Karpas-422 (cell line): ENCODE measurements at regions not wholly inside any gene's neighbourhood (a gene's known extent, or its start where the extent isn't known, plus 50 kb on each side); places are given as distances from the start of the nearest gene placed in this dataset.

Source experiments
- DNase-seq: peaks from one replicate; pipeline ENCODE4 v3.0.0-alpha.2; 2015
- H2AFZ ChIP-seq: fragments of 200-600 bp; sonication (generic); 2 replicates; pipeline ENCODE4 v1.6.1; 2014; ENCODE audit warnings: antibody characterized with exemption, low read length, mixed read lengths
- H3K27ac ChIP-seq: fragments of 200-600 bp; sonication (generic); 2 replicates; pipeline ENCODE4 v1.5.1; 2014; ENCODE audit warnings: mild to moderate bottlenecking, low read length, moderate library complexity
- H3K27me3 ChIP-seq: fragments of 200-600 bp; sonication (generic); 2 replicates; pipeline ENCODE4 v1.6.1; 2014; ENCODE audit warnings: low read length, mixed read lengths
- H3K36me3 ChIP-seq: fragments of 200-600 bp; sonication (generic); 2 replicates; pipeline ENCODE4 v1.6.1; 2014; ENCODE audit warnings: low read length, mixed read lengths; ENCODE audit not compliant: insufficient read depth
- H3K4me1 ChIP-seq: fragments of 200-600 bp; sonication (generic); 2 replicates; pipeline ENCODE4 v1.6.1; 2014; ENCODE audit warnings: mild to moderate bottlenecking, low read length, mixed read lengths
- H3K4me2 ChIP-seq: fragments of 200-600 bp; sonication (generic); 2 replicates; pipeline ENCODE4 v1.6.1; 2014; ENCODE audit warnings: low read length, low read depth, mild to moderate bottlenecking; ENCODE audit not compliant: poor library complexity, severe bottlenecking
- H3K4me3 ChIP-seq: fragments of 200-600 bp; sonication (generic); 2 replicates; pipeline ENCODE4 v1.5.1; 2014; ENCODE audit warnings: mild to moderate bottlenecking, antibody characterized with exemption, low read length, mixed read lengths
- H3K79me2 ChIP-seq: fragments of 200-600 bp; sonication (generic); 2 replicates; pipeline ENCODE4 v1.6.1; 2014; ENCODE audit warnings: mild to moderate bottlenecking, low read length, mixed read lengths
- H3K9ac ChIP-seq: fragments of 200-600 bp; sonication (generic); 2 replicates; pipeline ENCODE4 v1.6.0; 2014; ENCODE audit warnings: low read length
- H3K9me2 ChIP-seq: fragments of 200-600 bp; sonication (generic), shearing (Covaris generic); replicated peaks from 2 replicates; pipeline ENCODE4 v1.6.0; 2014; ENCODE audit warnings: mild to moderate bottlenecking, low read length, moderate library complexity; ENCODE audit not compliant: insufficient read depth
- H3K9me3 ChIP-seq: fragments of 300-700, 200-600 bp; sonication (generic); 2 replicates; pipeline ENCODE4 v1.6.1; 2014; ENCODE audit warnings: low read length, mixed read lengths
- H4K20me1 ChIP-seq: fragments of 200-600 bp; sonication (generic); 2 replicates; pipeline ENCODE4 v1.6.1; 2014; ENCODE audit warnings: mild to moderate bottlenecking, antibody characterized with exemption, low read length, low read depth; ENCODE audit not compliant: insufficient read depth

DNA sequence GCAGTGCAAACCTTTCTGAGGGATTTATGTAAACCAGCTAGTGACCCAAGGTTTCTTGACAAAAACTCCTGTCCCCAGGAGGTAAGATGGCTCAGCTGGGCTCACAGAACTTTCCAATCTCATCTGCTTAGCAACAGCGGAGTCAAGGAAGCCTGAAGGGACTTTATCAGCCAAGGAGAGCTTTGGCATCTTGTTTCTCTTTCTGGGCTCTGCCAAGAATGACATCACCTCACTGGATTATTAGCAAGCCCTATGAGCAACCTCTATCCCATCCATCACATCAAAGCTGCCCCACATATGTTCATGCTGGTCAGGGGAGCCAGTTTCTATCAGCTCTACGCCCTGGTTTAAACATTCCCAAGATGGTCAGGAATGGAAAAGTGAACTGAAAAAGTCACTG lies 461.3 kb downstream of the ENC1 start:
- Histone ChIP-seq H3K9ac (no peak overlapping the region), H3K79me2 (no peaks in the 10 kb centered on the region), H3K4me1 (no peaks in the 10 kb centered on the region), H2AFZ (no peak overlapping the region), H3K4me2 (no peak overlapping the region), H3K27ac (no peak overlapping the region), H3K9me3 (no peaks in the 10 kb centered on the region), H3K9me2 (no peaks in the 10 kb centered on the region), H4K20me1 (no peaks in the 10 kb centered on the region), H3K4me3 (no peak overlapping the region), H3K36me3 (no peaks in the 10 kb centered on the region), H3K27me3 (no peaks in the 10 kb centered on the region)
- no peak for DNase-seq

DNA sequence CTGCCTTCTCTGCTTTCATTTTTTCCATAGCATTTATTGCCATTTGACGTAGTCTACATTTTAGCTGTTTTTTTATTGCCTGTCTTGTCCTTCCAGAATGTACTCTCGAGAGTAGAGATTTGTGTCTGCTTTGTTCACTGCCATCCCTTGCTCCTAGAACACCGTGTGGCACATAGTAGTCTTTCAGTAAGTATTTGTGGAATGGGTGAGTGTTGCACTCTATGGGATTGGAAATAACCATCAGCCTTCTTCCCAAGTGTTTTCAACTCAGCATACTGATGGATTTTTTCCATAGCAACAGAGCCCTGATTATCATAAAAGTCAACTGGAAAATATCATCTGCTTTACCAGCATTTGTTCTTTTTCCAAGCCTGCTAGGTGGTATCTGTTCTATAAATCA lies 462.6 kb downstream of the ENC1 start:
- Histone ChIP-seq H3K9ac (no peak overlapping the region), H3K36me3 (no peaks in the 10 kb centered on the region), H3K4me3 (no peak overlapping the region), H4K20me1 (no peaks in the 10 kb centered on the region), H3K79me2 (no peaks in the 10 kb centered on the region), H2AFZ (no peak overlapping the region), H3K4me1 (no peaks in the 10 kb centered on the region), H3K27ac (no peak overlapping the region), H3K4me2 (no peak overlapping the region), H3K27me3 (no peaks in the 10 kb centered on the region), H3K9me2 (no peaks in the 10 kb centered on the region), H3K9me3 (no peaks in the 10 kb centered on the region)
- no peak for DNase-seq

DNA sequence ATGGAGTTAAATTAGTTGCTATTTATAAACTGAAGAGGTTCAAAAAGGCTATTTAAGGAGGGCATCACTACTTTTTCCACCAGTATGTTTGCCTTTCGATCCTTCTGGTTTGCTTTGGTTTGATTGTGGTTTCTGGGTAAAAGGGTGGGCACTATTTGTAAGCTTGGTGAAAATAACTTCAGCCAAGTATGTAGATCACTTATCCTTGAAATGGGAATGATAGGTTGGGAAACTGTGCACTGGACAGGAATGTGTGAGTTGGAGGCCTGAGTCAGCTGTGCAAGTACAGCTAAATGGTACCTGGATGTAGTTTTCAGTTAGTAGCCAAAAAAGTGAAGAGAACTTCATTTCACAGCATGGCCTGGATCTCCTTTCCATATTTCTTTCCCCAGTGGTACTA lies 466.2 kb downstream of the ENC1 start:
- Histone ChIP-seq H3K4me2 (no peak overlapping the region), H4K20me1 (no peaks in the 10 kb centered on the region), H3K4me3 (no peak overlapping the region), H2AFZ (no peak overlapping the region), H3K27me3 (no peaks in the 10 kb centered on the region), H3K9ac (no peak overlapping the region), H3K79me2 (no peaks in the 10 kb centered on the region), H3K9me2 (no peaks in the 10 kb centered on the region), H3K9me3 (no peaks in the 10 kb centered on the region), H3K27ac (no peak overlapping the region), H3K36me3 (no peaks in the 10 kb centered on the region), H3K4me1 (no peaks in the 10 kb centered on the region)
- DNase-seq, result no peak

GRCh38 chr5:74173665-74174064 lies 466.9 kb downstream of the ENC1 start:
- DNase-seq, result no peak
- Histone ChIP-seq H3K36me3 (no peaks in the 10 kb centered on the region), H3K9me2 (no peaks in the 10 kb centered on the region), H3K27me3 (no peaks in the 10 kb centered on the region), H3K79me2 (no peaks in the 10 kb centered on the region), H3K9ac (no peak overlapping the region), H3K4me2 (no peak overlapping the region), H4K20me1 (no peaks in the 10 kb centered on the region), H2AFZ (no peak overlapping the region), H3K4me1 (no peaks in the 10 kb centered on the region), H3K4me3 (no peak overlapping the region), H3K9me3 (no peaks in the 10 kb centered on the region), H3K27ac (no peak overlapping the region)

- Histone ChIP-seq H3K9me2 (no peaks in the 10 kb centered on the region), H3K4me1 (no peaks in the 10 kb centered on the region), H3K9me3 (no peaks in the 10 kb centered on the region), H3K9ac (no peak overlapping the region), H4K20me1 (no peaks in the 10 kb centered on the region), H3K27me3 (no peaks in the 10 kb centered on the region), H3K4me3 (no peak overlapping the region), H3K4me2 (no peak overlapping the region), H2AFZ (no peak overlapping the region), H3K79me2 (no peaks in the 10 kb centered on the region), H3K27ac (no peak overlapping the region), H3K36me3 (no peaks in the 10 kb centered on the region)
- no peak for DNase-seq
These were observed 467.3 kb downstream of the ENC1 start for GRCh38 chr5:74173241-74173640.

DNA sequence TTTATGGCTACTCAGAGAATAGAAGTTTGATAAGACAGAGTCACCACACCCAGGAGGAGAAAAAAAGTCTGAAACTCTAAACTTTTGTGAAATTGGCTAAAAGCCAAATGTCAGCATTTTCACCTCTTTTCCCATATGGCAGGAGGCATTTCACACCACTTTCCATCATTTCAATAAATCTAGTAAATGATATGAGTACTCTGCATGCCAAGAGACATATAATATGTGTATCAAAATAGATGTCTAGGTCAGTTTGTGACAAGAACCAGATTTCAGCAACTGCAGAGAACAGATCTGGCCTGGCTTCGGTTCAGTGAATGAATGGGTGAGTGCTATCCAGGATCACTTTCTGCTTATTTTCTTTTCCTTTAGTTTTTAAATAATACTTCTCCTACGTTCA lies 470.8 kb downstream of the ENC1 start:
- no peaks in the 10 kb centered on the region for H3K79me2 ChIP-seq
- H3K27ac ChIP-seq, result no peak overlapping the region
- no peaks in the 10 kb centered on the region for H3K27me3 ChIP-seq
- no peak overlapping the region for H3K9ac ChIP-seq
- no peaks in the 10 kb centered on the region for H4K20me1 ChIP-seq
- H3K4me3 ChIP-seq, result no peak overlapping the region
- no peak overlapping the region for H3K4me2 ChIP-seq
- no peaks in the 10 kb centered on the region for H3K9me3 ChIP-seq
- H2AFZ ChIP-seq, result no peak overlapping the region
- H3K36me3 ChIP-seq, result no peaks in the 10 kb centered on the region
- no peak for DNase-seq
- H3K9me2 ChIP-seq, result no peaks in the 10 kb centered on the region
- no peaks in the 10 kb centered on the region for H3K4me1 ChIP-seq

- peaks cover 3% of the 10 kb centered on the region; the same call in 1 of the 2 replicates for H3K27me3 ChIP-seq
- no peak overlapping the region for H3K9ac ChIP-seq
- no peaks in the 10 kb centered on the region for H3K79me2 ChIP-seq
- no peak overlapping the region for H2AFZ ChIP-seq
- no peak overlapping the region for H3K27ac ChIP-seq
- DNase-seq, result no peak
- no peaks in the 10 kb centered on the region for H3K9me3 ChIP-seq
- H3K4me2 ChIP-seq, result no peak overlapping the region
- H3K9me2 ChIP-seq, result no peaks in the 10 kb centered on the region
- no peaks in the 10 kb centered on the region for H4K20me1 ChIP-seq
- no peaks in the 10 kb centered on the region for H3K4me1 ChIP-seq
- H3K4me3 ChIP-seq, result no peak overlapping the region
- no peaks in the 10 kb centered on the region for H3K36me3 ChIP-seq
These were observed 472.6 kb downstream of the ENC1 start for GRCh38 chr5:74167930-74168315.

- H3K9me2 ChIP-seq, result no peaks in the 10 kb centered on the region
- no peaks in the 10 kb centered on the region for H3K4me1 ChIP-seq
- H3K79me2 ChIP-seq, result no peaks in the 10 kb centered on the region
- H3K4me3 ChIP-seq, result no peak overlapping the region
- H3K4me2 ChIP-seq, result no peak overlapping the region
- peaks cover 3% of the 10 kb centered on the region; the same call in 1 of the 2 replicates for H3K27me3 ChIP-seq
- H3K9ac ChIP-seq, result no peak overlapping the region
- H3K9me3 ChIP-seq, result no peaks in the 10 kb centered on the region
- no peak for DNase-seq
- H3K27ac ChIP-seq, result no peak overlapping the region
- no peaks in the 10 kb centered on the region for H3K36me3 ChIP-seq
- H2AFZ ChIP-seq, result no peak overlapping the region
- H4K20me1 ChIP-seq, result no peaks in the 10 kb centered on the region
These were observed 473.2 kb downstream of the ENC1 start for GRCh38 chr5:74167206-74167929.
